NCI-H345 treated with DMSO at 0.1 percent for 48 hours (cell line): ENCODE measurements at regions not wholly inside any gene's neighbourhood (a gene's known extent, or its start where the extent isn't known, plus 50 kb on each side); places are given as distances from the start of the nearest gene placed in this dataset.

ENCODE experiments used
- DNase-seq: peaks from one replicate; lab custom pipeline; 2025; ENCODE audit not compliant: unreplicated experiment; lab: John Stamatoyannopoulos, UW

- DNase-seq: no peak
These were observed 133.0 kb upstream of the TMEM161B start for GRCh38 chr5:88401686-88402085.

GRCh38 chr5:88401228-88401627 is 132.6 kb upstream of the TMEM161B start:
- DNase-seq: no peak

GRCh38 chr5:88399561-88399960 is 130.9 kb upstream of the TMEM161B start:
- no peak for DNase-seq

- no peak for DNase-seq
These were observed 129.7 kb upstream of the TMEM161B start for GRCh38 chr5:88398316-88398715.

- DNase-seq: no peak
These were observed 128.2 kb upstream of the TMEM161B start for GRCh38 chr5:88396751-88397281.

- DNase-seq: no peak
These were observed 127.4 kb upstream of the TMEM161B start for GRCh38 chr5:88396000-88396535.

- DNase-seq: no peak
These were observed 126.6 kb upstream of the TMEM161B start for GRCh38 chr5:88395264-88395663.

GRCh38 chr5:88394536-88395175 is 126.0 kb upstream of the TMEM161B start:
- DNase-seq: no peak

GRCh38 chr5:88393716-88394535 is 125.3 kb upstream of the TMEM161B start:
- DNase-seq: no peak

GRCh38 chr5:88393042-88393441 is 124.4 kb upstream of the TMEM161B start:
- DNase-seq: no peak

- DNase-seq: no peak
These were observed 123.3 kb upstream of the TMEM161B start for GRCh38 chr5:88391991-88392390.

- DNase-seq: no peak
These were observed 122.5 kb upstream of the TMEM161B start for GRCh38 chr5:88391116-88391515.

- no peak for DNase-seq
These were observed 121.8 kb upstream of the TMEM161B start for GRCh38 chr5:88390481-88390880.

GRCh38 chr5:88390096-88390441 is 121.4 kb upstream of the TMEM161B start:
- DNase-seq: no peak

- no peak for DNase-seq
These were observed 120.9 kb upstream of the TMEM161B start for GRCh38 chr5:88389338-88390095.

GRCh38 chr5:88388476-88389337 is 120.1 kb upstream of the TMEM161B start:
- DNase-seq: no peak

GRCh38 chr5:88384886-88385285 is 116.2 kb upstream of the TMEM161B start:
- DNase-seq: no peak

GRCh38 chr5:88380332-88380731 is 111.7 kb upstream of the TMEM161B start:
- DNase-seq: no peak

GRCh38 chr5:88377705-88378656 is 109.3 kb upstream of the TMEM161B start:
- DNase-seq: no peak
